WTC11 (cell line): ENCODE measurements at regions not wholly inside any gene's neighbourhood (a gene's known extent, or its start where the extent isn't known, plus 50 kb on each side); places are given as distances from the start of the nearest gene placed in this dataset.

ENCODE experiments used
- ATAC-seq: fragments of 200-7000 bp; cut with Tn5 transposase; 2 replicates; pipeline ENCODE4 v1.10.0; 2021; ENCODE audit warnings: mild to moderate bottlenecking, moderate library complexity
- CTCF ChIA-PET: fragments of 300-600 bp; sonication (Branson Sonifier 250); formaldehyde crosslinking; loops from one replicate; lab custom pipeline; 2021; ENCODE audit warnings: antibody characterized with exemption; lab: Charles Lee
- POLR2A ChIA-PET: fragments of 350-600 bp; sonication (Branson Sonifier 250); formaldehyde crosslinking; loops from one replicate; lab custom pipeline; 2021; ENCODE audit warnings: antibody characterized with exemption; lab: Charles Lee
- DNase-seq: peaks from one replicate; pipeline ENCODE4 v3.0.0; 2021; ENCODE audit warnings: low spot score
- H3K27ac Mint-ChIP-seq: 2 replicates; pipeline ENCODE4 v1.8.0; 2021; ENCODE audit warnings: mixed read lengths
- H3K27me3 Mint-ChIP-seq: 2 replicates; pipeline ENCODE4 v1.8.0; 2021; ENCODE audit warnings: low read depth, mild to moderate bottlenecking, moderate library complexity, mixed read lengths
- H3K36me3 Mint-ChIP-seq: 2 replicates; pipeline ENCODE4 v1.8.0; 2021; ENCODE audit warnings: mixed read lengths
- H3K4me1 Mint-ChIP-seq: 2 replicates; pipeline ENCODE4 v1.8.0; 2022; ENCODE audit warnings: mixed read lengths
- H3K4me3 Mint-ChIP-seq: 2 replicates; pipeline ENCODE4 v1.8.0; 2021; ENCODE audit warnings: mild to moderate bottlenecking, moderate library complexity, mixed read lengths
- H3K9me3 Mint-ChIP-seq: 2 replicates; pipeline ENCODE4 v1.8.0; 2021; ENCODE audit warnings: mixed read lengths
- ATF6 ChIP-seq: sonication (generic); formaldehyde crosslinking; IDR thresholded peaks from 2 replicates; pipeline ENCODE4 v1.8.1; 2023; ENCODE audit warnings: mild to moderate bottlenecking, missing genetic modification reagents
- ELF4 ChIP-seq: sonication (generic); formaldehyde crosslinking; IDR thresholded peaks from 2 replicates; pipeline ENCODE4 v1.8.1; 2022; ENCODE audit warnings: low read depth, mild to moderate bottlenecking, moderate library complexity, missing genetic modification reagents
- EMX1 ChIP-seq: fragments of 250-450 bp; sonication (Bioruptor Pico); IDR thresholded peaks from 2 replicates; pipeline ENCODE4 v1.8.0; 2021; ENCODE audit warnings: mild to moderate bottlenecking
- ESRRA ChIP-seq: sonication (generic); formaldehyde crosslinking; IDR thresholded peaks from 2 replicates; pipeline ENCODE4 v1.8.1; 2022; ENCODE audit warnings: mild to moderate bottlenecking, missing genetic modification reagents, borderline replicate concordance
- ETV6 ChIP-seq: sonication (generic); formaldehyde crosslinking; IDR thresholded peaks from 2 replicates; pipeline ENCODE4 v1.8.1; 2022; ENCODE audit warnings: mild to moderate bottlenecking, missing genetic modification reagents
- GABPB1 ChIP-seq: sonication (generic); formaldehyde crosslinking; IDR thresholded peaks from 2 replicates; pipeline ENCODE4 v1.8.1; 2023; ENCODE audit warnings: mild to moderate bottlenecking, missing genetic modification reagents
- HMGA2 ChIP-seq: fragments of 250-450 bp; sonication (Bioruptor Pico); IDR thresholded peaks from 2 replicates; pipeline ENCODE4 v1.4.0; 2021; ENCODE audit warnings: mild to moderate bottlenecking, moderate library complexity
- JAZF1 ChIP-seq: fragments of 250-450 bp; sonication (Bioruptor Pico); IDR thresholded peaks from 2 replicates; pipeline ENCODE4 v1.9.0; 2021; ENCODE audit warnings: moderate library complexity, mild to moderate bottlenecking, inconsistent platforms
- MYBL2 ChIP-seq: sonication (generic); formaldehyde crosslinking; IDR thresholded peaks from 2 replicates; pipeline ENCODE4 v1.8.1; 2023; ENCODE audit warnings: mild to moderate bottlenecking, moderate library complexity, missing genetic modification reagents
- NR1H2 ChIP-seq: sonication (generic); formaldehyde crosslinking; IDR thresholded peaks from 2 replicates; pipeline ENCODE4 v1.9.0; 2021; ENCODE audit warnings: mild to moderate bottlenecking, moderate library complexity, missing genetic modification reagents
- SMAD3 ChIP-seq: sonication (generic); formaldehyde crosslinking; IDR thresholded peaks from 2 replicates; pipeline ENCODE4 v1.8.0; 2022; ENCODE audit warnings: missing genetic modification reagents, mild to moderate bottlenecking, borderline replicate concordance
- TEAD1 ChIP-seq: sonication (generic); formaldehyde crosslinking; IDR thresholded peaks from 2 replicates; pipeline ENCODE4 v1.8.0; 2022; ENCODE audit warnings: mild to moderate bottlenecking, missing genetic modification reagents
- ZBTB43 ChIP-seq: sonication (generic); formaldehyde crosslinking; IDR thresholded peaks from 2 replicates; pipeline ENCODE4 v1.8.1; 2023; ENCODE audit warnings: mild to moderate bottlenecking, missing genetic modification reagents
- ZMAT4 ChIP-seq: fragments of 250-450 bp; sonication (Bioruptor Pico); IDR thresholded peaks from 2 replicates; pipeline ENCODE4 v1.9.0; 2021; ENCODE audit warnings: mild to moderate bottlenecking
- ZNF281 ChIP-seq: sonication (generic); formaldehyde crosslinking; IDR thresholded peaks from 2 replicates; pipeline ENCODE4 v1.8.0; 2023; ENCODE audit warnings: mild to moderate bottlenecking, missing genetic modification reagents
- TF ChIP-seq, protein P1 (sequence below): fragments of 250-450 bp; sonication (Bioruptor Pico); IDR thresholded peaks from 2 replicates; pipeline ENCODE4 v1.8.0; 2021; ENCODE audit warnings: mild to moderate bottlenecking
- TF ChIP-seq, protein P2 (sequence below): sonication (generic); formaldehyde crosslinking; IDR thresholded peaks from 2 replicates; pipeline ENCODE4 v1.8.0; 2022; ENCODE audit warnings: mild to moderate bottlenecking, missing genetic modification reagents
- TF ChIP-seq, protein P3 (sequence below): sonication (generic); formaldehyde crosslinking; conservative IDR thresholded peaks from 2 replicates; pipeline ENCODE4 v1.8.1; 2023; ENCODE audit warnings: mild to moderate bottlenecking, low read depth, missing genetic modification reagents, moderate library complexity
- TF ChIP-seq, protein P4 (sequence below): sonication (generic); formaldehyde crosslinking; conservative IDR thresholded peaks from 2 replicates; pipeline ENCODE4 v1.8.1; 2022; ENCODE audit warnings: mild to moderate bottlenecking, missing genetic modification reagents
- TF ChIP-seq, protein P5 (sequence below): sonication (generic); formaldehyde crosslinking; IDR thresholded peaks from 2 replicates; pipeline ENCODE4 v1.8.0; 2022; ENCODE audit warnings: mild to moderate bottlenecking, missing genetic modification reagents
- TF ChIP-seq, protein P6 (sequence below): sonication (generic); formaldehyde crosslinking; IDR thresholded peaks from 2 replicates; pipeline ENCODE4 v1.8.0; 2022; ENCODE audit warnings: mild to moderate bottlenecking, missing genetic modification reagents

DNA sequence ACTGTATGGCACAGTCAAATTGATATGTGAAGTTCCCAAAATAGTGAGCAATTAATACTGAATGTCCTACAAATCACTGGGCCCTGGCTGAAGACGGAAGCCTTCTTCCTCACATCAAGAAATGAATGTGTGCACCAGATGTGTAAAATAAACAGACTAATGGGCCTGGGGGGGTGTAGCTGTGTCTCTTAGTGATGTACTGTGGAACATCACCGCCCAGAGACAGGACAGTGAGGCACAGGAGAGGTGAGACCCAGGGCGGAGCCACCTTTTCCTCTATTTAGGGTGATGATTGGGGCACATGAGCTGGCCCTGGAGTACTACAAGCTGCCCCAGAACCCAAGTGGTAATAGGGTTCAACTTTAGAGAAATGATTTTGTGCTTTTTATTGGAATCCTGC is 368.5 kb upstream of the ARID1B start:
- H3K4me1 Mint-ChIP-seq: peaks cover 12% of the 10 kb centered on the region
- no peak overlapping the region for H3K4me3 Mint-ChIP-seq
- ATAC-seq: no peak
- peaks cover 17% of the 10 kb centered on the region for H3K9me3 Mint-ChIP-seq
- no peaks in the 10 kb centered on the region; the same call in 1 of the 2 replicates for H3K27me3 Mint-ChIP-seq
- peaks cover 6% of the 10 kb centered on the region; the same call in 1 of the 2 replicates for H3K36me3 Mint-ChIP-seq
- no peak overlapping the region for H3K27ac Mint-ChIP-seq
- TF ChIP-seq MYBL2: no peak
- no peak for TF ChIP-seq ZNF281 (CRISPR knock-in tag)
- no peak for TF ChIP-seq ESRRA (CRISPR knock-in tag)
- TF ChIP-seq TEAD1 (CRISPR knock-in tag): no peak
- no peak for TF ChIP-seq ETV6 (CRISPR knock-in tag)
- no peak for TF ChIP-seq SMAD3 (CRISPR knock-in tag)
- no peak for TF ChIP-seq HMGA2
- no peak for TF ChIP-seq ZBTB43 (CRISPR knock-in tag)
- no peak for TF ChIP-seq ZMAT4 (CRISPR knock-in tag)
- TF ChIP-seq, all 79 proteins: peak for 0
- DNase-seq: no peak
- ChIA-PET POLR2A (no interaction called here), CTCF (no interaction called here)

DNA sequence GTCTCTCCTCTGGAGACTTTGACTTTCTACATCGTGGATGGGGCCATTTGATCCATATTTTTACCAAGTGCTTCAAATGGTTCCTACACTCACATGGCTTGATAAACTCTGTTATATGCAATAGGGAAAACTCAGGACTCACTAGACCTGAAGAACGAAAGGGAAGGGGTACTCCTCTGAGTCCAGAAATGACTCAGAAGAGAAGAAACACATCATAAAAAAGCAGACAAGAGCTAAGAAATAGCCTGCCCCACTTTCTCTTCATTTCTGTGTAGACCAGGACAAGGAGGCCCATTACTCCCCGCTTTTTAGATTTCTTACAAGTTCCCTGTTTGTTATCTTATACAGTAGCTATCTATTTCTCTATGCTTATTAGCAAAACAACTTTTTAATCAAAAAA is 369.8 kb upstream of the ARID1B start:
- H3K36me3 Mint-ChIP-seq: peaks cover 6% of the 10 kb centered on the region; the same call in 1 of the 2 replicates
- ATAC-seq (no peak), DNase-seq (no peak)
- H3K27ac Mint-ChIP-seq: no peak overlapping the region
- peaks cover 23% of the 10 kb centered on the region for H3K9me3 Mint-ChIP-seq
- H3K4me1 Mint-ChIP-seq: peaks cover 12% of the 10 kb centered on the region
- ChIA-PET CTCF (no interaction called here), POLR2A (no interaction called here)
- H3K27me3 Mint-ChIP-seq: no peaks in the 10 kb centered on the region; the same call in 1 of the 2 replicates
- H3K4me3 Mint-ChIP-seq: no peak overlapping the region
- TF ChIP-seq, protein P1, sequence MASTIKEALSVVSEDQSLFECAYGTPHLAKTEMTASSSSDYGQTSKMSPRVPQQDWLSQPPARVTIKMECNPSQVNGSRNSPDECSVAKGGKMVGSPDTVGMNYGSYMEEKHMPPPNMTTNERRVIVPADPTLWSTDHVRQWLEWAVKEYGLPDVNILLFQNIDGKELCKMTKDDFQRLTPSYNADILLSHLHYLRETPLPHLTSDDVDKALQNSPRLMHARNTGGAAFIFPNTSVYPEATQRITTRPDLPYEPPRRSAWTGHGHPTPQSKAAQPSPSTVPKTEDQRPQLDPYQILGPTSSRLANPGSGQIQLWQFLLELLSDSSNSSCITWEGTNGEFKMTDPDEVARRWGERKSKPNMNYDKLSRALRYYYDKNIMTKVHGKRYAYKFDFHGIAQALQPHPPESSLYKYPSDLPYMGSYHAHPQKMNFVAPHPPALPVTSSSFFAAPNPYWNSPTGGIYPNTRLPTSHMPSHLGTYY (CRISPR knock-in tag): no peak
- TF ChIP-seq, protein P2, sequence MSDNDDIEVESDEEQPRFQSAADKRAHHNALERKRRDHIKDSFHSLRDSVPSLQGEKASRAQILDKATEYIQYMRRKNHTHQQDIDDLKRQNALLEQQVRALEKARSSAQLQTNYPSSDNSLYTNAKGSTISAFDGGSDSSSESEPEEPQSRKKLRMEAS (CRISPR knock-in tag): no peak
- TF ChIP-seq, protein P3, sequence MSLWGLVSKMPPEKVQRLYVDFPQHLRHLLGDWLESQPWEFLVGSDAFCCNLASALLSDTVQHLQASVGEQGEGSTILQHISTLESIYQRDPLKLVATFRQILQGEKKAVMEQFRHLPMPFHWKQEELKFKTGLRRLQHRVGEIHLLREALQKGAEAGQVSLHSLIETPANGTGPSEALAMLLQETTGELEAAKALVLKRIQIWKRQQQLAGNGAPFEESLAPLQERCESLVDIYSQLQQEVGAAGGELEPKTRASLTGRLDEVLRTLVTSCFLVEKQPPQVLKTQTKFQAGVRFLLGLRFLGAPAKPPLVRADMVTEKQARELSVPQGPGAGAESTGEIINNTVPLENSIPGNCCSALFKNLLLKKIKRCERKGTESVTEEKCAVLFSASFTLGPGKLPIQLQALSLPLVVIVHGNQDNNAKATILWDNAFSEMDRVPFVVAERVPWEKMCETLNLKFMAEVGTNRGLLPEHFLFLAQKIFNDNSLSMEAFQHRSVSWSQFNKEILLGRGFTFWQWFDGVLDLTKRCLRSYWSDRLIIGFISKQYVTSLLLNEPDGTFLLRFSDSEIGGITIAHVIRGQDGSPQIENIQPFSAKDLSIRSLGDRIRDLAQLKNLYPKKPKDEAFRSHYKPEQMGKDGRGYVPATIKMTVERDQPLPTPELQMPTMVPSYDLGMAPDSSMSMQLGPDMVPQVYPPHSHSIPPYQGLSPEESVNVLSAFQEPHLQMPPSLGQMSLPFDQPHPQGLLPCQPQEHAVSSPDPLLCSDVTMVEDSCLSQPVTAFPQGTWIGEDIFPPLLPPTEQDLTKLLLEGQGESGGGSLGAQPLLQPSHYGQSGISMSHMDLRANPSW: no peak
- TF ChIP-seq, protein P4, sequence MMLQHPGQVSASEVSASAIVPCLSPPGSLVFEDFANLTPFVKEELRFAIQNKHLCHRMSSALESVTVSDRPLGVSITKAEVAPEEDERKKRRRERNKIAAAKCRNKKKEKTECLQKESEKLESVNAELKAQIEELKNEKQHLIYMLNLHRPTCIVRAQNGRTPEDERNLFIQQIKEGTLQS (CRISPR knock-in tag): no peak
- no peak for TF ChIP-seq NR1H2 (CRISPR knock-in tag)
- TF ChIP-seq ELF4: no peak
- TF ChIP-seq, protein P5, sequence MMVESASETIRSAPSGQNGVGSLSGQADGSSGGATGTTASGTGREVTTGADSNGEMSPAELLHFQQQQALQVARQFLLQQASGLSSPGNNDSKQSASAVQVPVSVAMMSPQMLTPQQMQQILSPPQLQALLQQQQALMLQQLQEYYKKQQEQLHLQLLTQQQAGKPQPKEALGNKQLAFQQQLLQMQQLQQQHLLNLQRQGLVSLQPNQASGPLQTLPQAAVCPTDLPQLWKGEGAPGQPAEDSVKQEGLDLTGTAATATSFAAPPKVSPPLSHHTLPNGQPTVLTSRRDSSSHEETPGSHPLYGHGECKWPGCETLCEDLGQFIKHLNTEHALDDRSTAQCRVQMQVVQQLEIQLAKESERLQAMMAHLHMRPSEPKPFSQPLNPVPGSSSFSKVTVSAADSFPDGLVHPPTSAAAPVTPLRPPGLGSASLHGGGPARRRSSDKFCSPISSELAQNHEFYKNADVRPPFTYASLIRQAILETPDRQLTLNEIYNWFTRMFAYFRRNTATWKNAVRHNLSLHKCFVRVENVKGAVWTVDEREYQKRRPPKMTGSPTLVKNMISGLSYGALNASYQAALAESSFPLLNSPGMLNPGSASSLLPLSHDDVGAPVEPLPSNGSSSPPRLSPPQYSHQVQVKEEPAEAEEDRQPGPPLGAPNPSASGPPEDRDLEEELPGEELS (CRISPR knock-in tag): no peak
- TF ChIP-seq, protein P6, sequence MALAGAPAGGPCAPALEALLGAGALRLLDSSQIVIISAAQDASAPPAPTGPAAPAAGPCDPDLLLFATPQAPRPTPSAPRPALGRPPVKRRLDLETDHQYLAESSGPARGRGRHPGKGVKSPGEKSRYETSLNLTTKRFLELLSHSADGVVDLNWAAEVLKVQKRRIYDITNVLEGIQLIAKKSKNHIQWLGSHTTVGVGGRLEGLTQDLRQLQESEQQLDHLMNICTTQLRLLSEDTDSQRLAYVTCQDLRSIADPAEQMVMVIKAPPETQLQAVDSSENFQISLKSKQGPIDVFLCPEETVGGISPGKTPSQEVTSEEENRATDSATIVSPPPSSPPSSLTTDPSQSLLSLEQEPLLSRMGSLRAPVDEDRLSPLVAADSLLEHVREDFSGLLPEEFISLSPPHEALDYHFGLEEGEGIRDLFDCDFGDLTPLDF (CRISPR knock-in tag): no peak
- TF ChIP-seq GABPB1 (CRISPR knock-in tag): no peak
- no peak for TF ChIP-seq ATF6 (CRISPR knock-in tag)
- no peak for TF ChIP-seq EMX1 (CRISPR knock-in tag)
- no peak for TF ChIP-seq JAZF1
